Keratinocyte (primary cell): ENCODE measurements at regions not wholly inside any gene's neighbourhood (a gene's known extent, or its start where the extent isn't known, plus 50 kb on each side); places are given as distances from the start of the nearest gene placed in this dataset.

Experiments used
- EZH2 ChIP-seq: IDR thresholded peaks from one replicate; pipeline ENCODE4 v1.6.1; 2012; ENCODE audit warnings: inconsistent platforms, mild to moderate bottlenecking, low read length, moderate library complexity
- TF ChIP-seq, protein P1 (sequence below), 3 experiments: IDR thresholded peaks in 1 of 3; conservative IDR thresholded peaks in 1 of 3; optimal IDR thresholded peaks in 1 of 3; 2 replicates in 2 of 3; 3 replicates in 1 of 3; pipeline versions ENCODE3 to v1.5.1; 2011; ENCODE audit warnings: low read length in 3 of 3, mild to moderate bottlenecking in 3 of 3, moderate library complexity in 2 of 3, control low read depth in 1 of 3, inconsistent platforms in 1 of 3; ENCODE audit not compliant: insufficient read depth in 2 of 3; ENCODE audit errors: extremely low read depth in 1 of 3

- TF ChIP-seq, protein P1, sequence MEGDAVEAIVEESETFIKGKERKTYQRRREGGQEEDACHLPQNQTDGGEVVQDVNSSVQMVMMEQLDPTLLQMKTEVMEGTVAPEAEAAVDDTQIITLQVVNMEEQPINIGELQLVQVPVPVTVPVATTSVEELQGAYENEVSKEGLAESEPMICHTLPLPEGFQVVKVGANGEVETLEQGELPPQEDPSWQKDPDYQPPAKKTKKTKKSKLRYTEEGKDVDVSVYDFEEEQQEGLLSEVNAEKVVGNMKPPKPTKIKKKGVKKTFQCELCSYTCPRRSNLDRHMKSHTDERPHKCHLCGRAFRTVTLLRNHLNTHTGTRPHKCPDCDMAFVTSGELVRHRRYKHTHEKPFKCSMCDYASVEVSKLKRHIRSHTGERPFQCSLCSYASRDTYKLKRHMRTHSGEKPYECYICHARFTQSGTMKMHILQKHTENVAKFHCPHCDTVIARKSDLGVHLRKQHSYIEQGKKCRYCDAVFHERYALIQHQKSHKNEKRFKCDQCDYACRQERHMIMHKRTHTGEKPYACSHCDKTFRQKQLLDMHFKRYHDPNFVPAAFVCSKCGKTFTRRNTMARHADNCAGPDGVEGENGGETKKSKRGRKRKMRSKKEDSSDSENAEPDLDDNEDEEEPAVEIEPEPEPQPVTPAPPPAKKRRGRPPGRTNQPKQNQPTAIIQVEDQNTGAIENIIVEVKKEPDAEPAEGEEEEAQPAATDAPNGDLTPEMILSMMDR (optimal IDR thresholded peaks at IDR 0.05 in 1 of 3, IDR thresholded peaks at IDR 0.05 in 1 of 3, conservative IDR thresholded peaks at IDR 0.05 in 1 of 3; ENCODE audit: extremely low read depth in 1 of 3, insufficient read depth in 2 of 3, low read length in 3 of 3): no peak
- TF ChIP-seq EZH2: no peak
Measured at GRCh38 chrX:147738265-147738664, 173.5 kb upstream of the FMR1 start.
